ENCODE measurements at regions not wholly inside any gene's neighbourhood (a gene's known extent, or its start where the extent isn't known, plus 50 kb on each side); places are given as distances from the start of the nearest gene placed in this dataset.

DNA sequence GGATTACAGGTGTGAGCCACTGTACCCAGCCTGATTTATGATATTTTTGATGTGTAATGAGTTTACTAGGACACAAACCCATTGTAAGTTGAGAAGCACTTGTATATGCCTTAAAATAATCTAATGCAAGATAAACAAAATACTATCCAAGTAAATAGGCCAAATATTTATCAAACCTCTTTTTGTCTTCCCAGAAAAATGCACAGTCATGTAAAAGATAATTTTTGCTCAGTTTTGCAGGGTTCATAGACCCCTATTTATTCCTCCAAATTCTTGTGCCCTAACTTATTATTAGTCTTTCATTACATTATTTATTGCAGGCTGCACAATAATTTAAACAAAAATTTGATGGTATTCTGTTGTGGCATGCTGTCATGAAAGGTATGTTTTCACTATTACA, 1290.7 kb downstream of the STIM2 start:
- H3K36me3 Mint-ChIP-seq (ENCODE audit: low read depth) = no peaks in the 10 kb centered on the region
- DNase-seq (no peak), ATAC-seq (no peak)
- ChIA-PET CTCF (no interaction called here), POLR2A (no interaction called here)
- H3K9me3 Mint-ChIP-seq (ENCODE audit: insufficient read depth) = peaks cover 8% of the 10 kb centered on the region
- H3K27me3 Mint-ChIP-seq (ENCODE audit: low read depth) = no peaks in the 10 kb centered on the region
- no peak overlapping the region for H3K27ac Mint-ChIP-seq
- no peak overlapping the region for H3K4me3 Mint-ChIP-seq
- H3K4me1 Mint-ChIP-seq (ENCODE audit: low read depth) = no peaks in the 10 kb centered on the region

DNA sequence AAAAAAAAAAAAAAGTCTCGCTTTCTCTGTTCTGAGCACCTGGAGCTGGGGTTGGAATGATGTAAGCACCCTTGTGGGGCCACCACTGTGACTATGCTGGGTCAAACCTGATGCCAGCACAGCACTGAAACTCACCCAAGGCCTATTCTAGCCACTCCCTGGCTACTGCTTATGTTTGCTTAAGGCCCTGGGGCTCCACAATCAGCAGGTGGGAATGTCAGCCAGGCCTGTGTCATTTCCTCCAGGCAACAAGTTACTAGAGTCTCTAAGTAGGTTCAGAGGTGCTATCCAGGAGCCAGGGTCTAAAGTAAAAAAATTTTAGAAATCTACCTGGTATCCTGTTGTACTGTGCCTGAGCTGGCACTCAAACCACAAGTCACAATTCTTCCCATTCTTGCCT, 1306.8 kb downstream of the STIM2 start:
- Mint-ChIP-seq H3K27ac (no peak overlapping the region), H3K27me3 (ENCODE audit: low read depth) (no peaks in the 10 kb centered on the region), H3K9me3 (ENCODE audit: insufficient read depth) (peaks cover 17% of the 10 kb centered on the region), H3K4me1 (ENCODE audit: low read depth) (no peaks in the 10 kb centered on the region), H3K4me3 (no peak overlapping the region), H3K36me3 (ENCODE audit: low read depth) (no peaks in the 10 kb centered on the region)
- ATAC-seq = no peak
- CTCF ChIA-PET = no interaction called here
- POLR2A ChIA-PET = no interaction called here
- DNase-seq = no peak

DNA sequence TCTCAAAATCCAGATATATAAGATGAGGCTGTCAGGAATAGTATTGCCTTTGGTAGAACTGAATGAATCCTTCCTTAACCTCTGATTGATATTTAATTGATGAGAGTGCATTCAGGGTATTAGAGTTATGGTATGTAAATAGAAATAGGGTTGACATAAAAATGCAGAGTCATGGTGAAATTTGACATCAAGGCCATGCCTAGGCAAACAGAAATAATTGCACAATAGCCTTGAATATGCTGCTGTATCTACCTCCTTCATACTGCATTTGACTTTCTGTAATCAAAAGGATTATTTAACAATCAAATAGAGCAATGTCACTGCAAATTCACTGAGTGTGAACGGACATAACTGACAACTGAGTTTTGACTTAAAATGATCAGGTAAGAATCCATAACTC, 1316.3 kb downstream of the STIM2 start:
- H3K27ac Mint-ChIP-seq = no peak overlapping the region
- no peaks in the 10 kb centered on the region for H3K27me3 Mint-ChIP-seq (ENCODE audit: low read depth)
- H3K4me3 Mint-ChIP-seq = no peak overlapping the region
- no peak for ATAC-seq
- H3K4me1 Mint-ChIP-seq (ENCODE audit: low read depth) = no peaks in the 10 kb centered on the region
- no peaks in the 10 kb centered on the region for H3K36me3 Mint-ChIP-seq (ENCODE audit: low read depth)
- peaks cover 17% of the 10 kb centered on the region for H3K9me3 Mint-ChIP-seq (ENCODE audit: insufficient read depth)
- CTCF ChIA-PET = no interaction called here
- POLR2A ChIA-PET = no interaction called here
- DNase-seq = no peak

DNA sequence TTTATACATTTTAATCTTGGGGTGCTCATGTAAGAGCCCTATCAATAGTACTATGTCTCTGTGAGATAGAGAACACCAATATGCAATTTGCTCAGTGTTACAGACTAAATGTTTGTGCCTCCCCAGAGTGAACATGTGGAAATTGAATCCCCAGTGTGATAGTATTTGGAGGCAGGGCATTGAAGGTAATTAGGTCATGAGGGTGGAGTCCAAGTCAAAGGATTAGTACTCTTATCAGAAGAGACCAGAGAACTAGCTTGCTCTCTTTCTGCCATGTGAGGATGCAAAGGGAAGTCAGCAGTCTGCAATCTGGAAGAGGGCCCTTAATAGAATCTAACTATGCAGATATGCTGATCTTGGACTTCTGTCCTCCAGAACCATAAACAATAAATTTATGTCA, 1317.0 kb downstream of the STIM2 start:
- Mint-ChIP-seq H3K4me1 (ENCODE audit: low read depth) (no peaks in the 10 kb centered on the region), H3K4me3 (no peak overlapping the region), H3K27ac (no peak overlapping the region), H3K36me3 (ENCODE audit: low read depth) (no peaks in the 10 kb centered on the region), H3K27me3 (ENCODE audit: low read depth) (no peaks in the 10 kb centered on the region), H3K9me3 (ENCODE audit: insufficient read depth) (peaks cover 17% of the 10 kb centered on the region)
- ATAC-seq (no peak), DNase-seq (no peak)
- POLR2A ChIA-PET = no interaction called here
- CTCF ChIA-PET = no interaction called here

DNA sequence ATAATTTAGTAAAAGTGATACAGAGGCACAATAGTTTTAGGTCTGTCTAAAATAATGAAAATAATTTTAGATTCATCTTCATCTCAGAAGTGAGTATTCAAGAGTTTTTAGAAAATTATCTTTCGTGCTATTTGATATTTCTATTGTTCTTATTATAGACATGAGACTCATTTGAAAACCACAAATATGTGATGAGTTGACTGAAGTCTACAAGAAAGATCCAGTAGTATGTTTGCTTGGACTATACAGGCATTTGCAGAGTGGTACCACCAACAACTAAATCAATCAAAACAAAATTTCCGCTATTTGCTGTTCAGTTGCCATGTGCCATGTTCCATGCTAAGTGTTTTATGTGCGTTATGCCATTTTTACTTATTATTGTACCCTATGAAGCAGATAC, 1318.5 kb downstream of the STIM2 start:
- peaks cover 7% of the 10 kb centered on the region for H3K9me3 Mint-ChIP-seq (ENCODE audit: insufficient read depth)
- no peak overlapping the region for H3K4me3 Mint-ChIP-seq
- no peaks in the 10 kb centered on the region for H3K4me1 Mint-ChIP-seq (ENCODE audit: low read depth)
- DNase-seq = no peak
- POLR2A ChIA-PET = no interaction called here
- CTCF ChIA-PET = no interaction called here
- no peak for ATAC-seq
- H3K27ac Mint-ChIP-seq = no peak overlapping the region
- no peaks in the 10 kb centered on the region for H3K27me3 Mint-ChIP-seq (ENCODE audit: low read depth)
- H3K36me3 Mint-ChIP-seq (ENCODE audit: low read depth) = no peaks in the 10 kb centered on the region

DNA sequence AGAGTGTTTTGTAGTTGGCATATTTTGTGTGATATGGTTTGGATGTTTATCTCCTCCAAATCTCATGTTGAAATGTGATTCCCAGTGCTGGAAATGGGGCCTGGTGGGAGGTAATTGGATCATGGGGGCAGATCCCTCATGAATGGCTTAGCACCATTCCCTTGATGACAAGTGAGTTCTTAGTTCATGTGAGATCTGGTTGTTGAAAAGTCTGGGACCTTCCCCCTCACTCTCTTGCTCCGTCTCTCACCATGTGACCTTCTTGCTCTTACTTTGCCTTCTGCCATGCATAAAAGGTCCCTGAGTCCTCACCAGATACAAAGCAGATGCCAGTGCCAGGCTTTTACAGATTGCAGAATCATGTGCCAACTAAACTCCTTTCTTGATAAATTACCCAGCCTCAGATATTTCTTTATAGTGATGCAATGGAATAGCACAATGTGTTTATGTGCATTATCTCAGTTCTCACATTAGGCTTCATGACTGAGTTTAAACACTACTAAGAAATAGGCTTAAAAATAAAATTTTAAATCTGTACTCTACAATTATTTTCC, 1348.8 kb downstream of the STIM2 start:
- H3K27ac Mint-ChIP-seq = no peak overlapping the region

DNA sequence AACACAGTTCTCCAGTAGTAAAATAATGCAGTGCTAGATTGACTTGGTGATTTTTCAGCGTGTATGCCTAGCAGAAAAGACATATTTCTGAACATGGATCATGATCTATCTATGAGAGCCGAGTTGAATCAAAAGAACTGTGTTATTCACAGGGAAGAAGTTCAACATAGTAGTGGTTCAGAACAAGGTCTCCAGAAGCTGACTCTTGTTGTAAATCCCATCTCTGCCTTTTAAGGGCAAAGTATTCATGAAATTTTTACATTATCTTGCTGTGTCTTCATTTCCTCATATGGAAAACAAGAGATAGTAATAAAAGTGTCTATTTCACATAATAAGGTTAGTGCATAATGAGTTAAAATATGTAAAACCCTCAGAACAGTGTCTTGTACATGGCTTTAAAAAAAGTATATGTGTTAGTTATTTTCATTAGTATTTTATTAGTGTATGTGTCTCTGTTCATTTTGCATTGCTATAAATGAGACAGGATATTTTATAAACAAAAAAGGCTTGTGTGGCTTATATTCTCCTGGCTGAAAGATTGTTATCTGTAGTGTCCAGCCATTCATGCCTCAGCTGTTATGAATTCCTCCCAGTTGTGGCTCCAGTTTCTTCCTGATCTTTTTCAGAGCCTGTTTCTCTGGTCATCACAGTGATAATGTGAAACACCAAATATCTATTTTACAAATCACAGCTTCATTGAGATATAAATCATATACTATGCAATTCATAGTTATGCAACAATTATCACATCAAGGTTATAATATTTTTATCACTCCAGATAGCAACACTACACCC, 1351.2 kb downstream of the STIM2 start:
- Mint-ChIP-seq H3K27ac (no peak overlapping the region), H3K4me3 (no peak overlapping the region), H3K36me3 (ENCODE audit: low read depth) (no peaks in the 10 kb centered on the region), H3K27me3 (ENCODE audit: low read depth) (no peaks in the 10 kb centered on the region), H3K9me3 (ENCODE audit: insufficient read depth) (peaks cover 11% of the 10 kb centered on the region), H3K4me1 (ENCODE audit: low read depth) (no peaks in the 10 kb centered on the region)
- CTCF ChIA-PET = no interaction called here
- ATAC-seq (no peak), DNase-seq (no peak)
- POLR2A ChIA-PET = no interaction called here

More for the DNA sequence above, 1348.8 kb downstream of the STIM2 start:
- Mint-ChIP-seq H3K27me3 (ENCODE audit: low read depth) (no peaks in the 10 kb centered on the region), H3K9me3 (ENCODE audit: insufficient read depth) (peaks cover 15% of the 10 kb centered on the region), H3K36me3 (ENCODE audit: low read depth) (no peaks in the 10 kb centered on the region), H3K4me3 (no peak overlapping the region), H3K4me1 (ENCODE audit: low read depth) (no peaks in the 10 kb centered on the region)
- no peak for DNase-seq
- ChIA-PET POLR2A (no interaction called here), CTCF (no interaction called here)
- ATAC-seq = no peak

DNA sequence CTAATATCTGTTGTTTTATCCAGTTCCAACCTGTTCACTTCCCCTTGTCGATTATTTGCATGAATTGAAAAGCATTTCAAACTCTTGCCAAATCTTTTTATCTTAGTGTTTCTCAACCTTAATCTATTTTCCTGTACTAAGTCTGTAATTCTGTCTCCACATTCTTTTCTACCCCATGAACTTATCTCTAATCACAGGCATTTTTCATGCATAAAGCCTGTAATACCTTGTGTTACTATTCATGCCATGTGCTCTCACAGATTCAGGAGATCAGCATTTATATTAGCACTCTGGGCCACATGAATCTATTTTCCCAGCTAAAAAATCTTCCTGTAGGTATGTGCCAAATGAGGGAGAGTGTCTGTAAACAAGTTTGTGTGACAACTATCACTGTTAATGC, 1360.9 kb downstream of the STIM2 start:
- ChIA-PET CTCF (no interaction called here), POLR2A (no interaction called here)
- DNase-seq (no peak), ATAC-seq (no peak)
- peaks cover 8% of the 10 kb centered on the region for H3K9me3 Mint-ChIP-seq (ENCODE audit: insufficient read depth)
- no peak overlapping the region for H3K4me3 Mint-ChIP-seq
- H3K27ac Mint-ChIP-seq = no peak overlapping the region
- H3K27me3 Mint-ChIP-seq (ENCODE audit: low read depth) = no peaks in the 10 kb centered on the region
- H3K4me1 Mint-ChIP-seq (ENCODE audit: low read depth) = no peaks in the 10 kb centered on the region
- no peaks in the 10 kb centered on the region for H3K36me3 Mint-ChIP-seq (ENCODE audit: low read depth)

DNA sequence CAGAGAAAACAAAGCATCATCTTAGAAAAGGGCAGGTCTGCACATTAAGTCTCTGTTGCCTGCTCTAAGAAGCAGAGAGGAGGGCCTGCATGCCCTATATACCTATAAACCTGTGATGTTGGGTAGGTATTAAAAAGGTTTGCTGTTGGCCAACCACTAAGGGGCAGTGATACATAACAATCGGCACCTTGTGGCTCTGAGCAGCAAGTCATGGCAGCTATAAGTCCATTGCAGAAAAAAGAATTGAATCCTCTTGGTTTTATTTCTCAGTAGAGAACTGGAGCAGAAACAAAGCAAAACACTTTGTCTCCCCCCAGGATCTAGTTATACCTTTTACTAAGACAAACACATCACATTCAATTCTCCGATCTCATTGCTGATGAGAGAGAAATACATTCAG, 1364.4 kb downstream of the STIM2 start:
- DNase-seq = no peak
- H3K4me1 Mint-ChIP-seq (ENCODE audit: low read depth) = no peaks in the 10 kb centered on the region
- CTCF ChIA-PET = no interaction called here
- no peak overlapping the region for H3K27ac Mint-ChIP-seq
- no peaks in the 10 kb centered on the region for H3K27me3 Mint-ChIP-seq (ENCODE audit: low read depth)
- no peaks in the 10 kb centered on the region for H3K36me3 Mint-ChIP-seq (ENCODE audit: low read depth)
- no peak for ATAC-seq
- peaks cover 4% of the 10 kb centered on the region for H3K9me3 Mint-ChIP-seq (ENCODE audit: insufficient read depth)
- H3K4me3 Mint-ChIP-seq = no peak overlapping the region
- POLR2A ChIA-PET = no interaction called here

DNA sequence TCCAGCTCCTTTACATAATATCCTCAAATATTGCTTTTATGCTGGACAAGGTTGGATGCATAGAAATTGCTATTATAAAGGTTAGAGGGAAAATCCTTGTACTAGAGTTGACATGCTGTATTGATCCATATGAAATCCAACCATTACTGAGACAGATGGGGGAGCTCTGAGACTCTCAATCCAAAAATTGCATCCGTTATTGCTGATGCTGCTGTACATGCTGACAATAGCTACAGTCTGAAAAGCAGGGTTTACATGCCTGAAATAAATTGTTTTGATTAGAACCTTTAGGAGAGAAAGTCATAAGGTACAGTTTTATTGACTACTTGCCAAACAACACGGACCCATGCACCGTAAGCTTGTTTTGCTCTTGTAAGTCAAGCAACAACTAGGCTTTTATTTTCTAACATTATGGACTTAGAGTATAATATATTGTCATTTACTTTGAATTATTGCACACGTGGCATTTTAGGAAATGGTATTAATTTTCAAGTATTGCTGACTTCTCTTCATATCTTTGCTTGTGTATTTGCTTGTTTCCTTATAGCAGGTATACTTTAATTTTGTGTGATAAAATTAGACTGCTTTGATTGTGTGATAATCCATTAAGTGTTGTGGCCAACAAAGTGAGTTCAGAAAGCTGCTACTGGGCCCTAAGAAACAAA, 1365.2 kb downstream of the STIM2 start:
- no peak for DNase-seq

DNA sequence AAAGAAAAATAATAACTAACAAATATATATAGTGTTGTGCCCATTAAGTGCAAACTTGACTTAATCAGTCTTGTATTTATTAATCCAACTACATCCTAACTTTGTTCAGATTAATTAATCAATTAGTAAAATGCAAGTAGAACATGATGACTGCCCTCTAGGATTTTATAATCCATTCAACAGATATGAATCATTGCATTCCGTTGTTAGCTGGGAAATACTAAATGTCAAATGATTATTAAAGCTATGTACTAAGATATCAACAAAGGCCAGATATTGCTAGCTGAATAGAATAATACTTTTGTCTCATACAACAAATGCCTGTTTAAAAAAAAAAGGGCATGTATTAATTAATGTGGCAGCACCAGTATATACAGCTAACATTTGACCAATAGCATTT, 1366.3 kb downstream of the STIM2 start:
- no peaks in the 10 kb centered on the region for H3K4me1 Mint-ChIP-seq (ENCODE audit: low read depth)
- ATAC-seq = no peak
- no peaks in the 10 kb centered on the region for H3K36me3 Mint-ChIP-seq (ENCODE audit: low read depth)
- POLR2A ChIA-PET = no interaction called here
- no peak overlapping the region for H3K27ac Mint-ChIP-seq
- CTCF ChIA-PET = no interaction called here
- DNase-seq = no peak
- H3K27me3 Mint-ChIP-seq (ENCODE audit: low read depth) = no peaks in the 10 kb centered on the region
- H3K4me3 Mint-ChIP-seq = no peak overlapping the region
- no peaks in the 10 kb centered on the region for H3K9me3 Mint-ChIP-seq (ENCODE audit: insufficient read depth)

More for the DNA sequence above, 1365.2 kb downstream of the STIM2 start:
- Mint-ChIP-seq H3K4me3 (no peak overlapping the region), H3K4me1 (ENCODE audit: low read depth) (no peaks in the 10 kb centered on the region), H3K27ac (no peak overlapping the region), H3K9me3 (ENCODE audit: insufficient read depth) (peaks cover 4% of the 10 kb centered on the region), H3K36me3 (ENCODE audit: low read depth) (no peaks in the 10 kb centered on the region), H3K27me3 (ENCODE audit: low read depth) (no peaks in the 10 kb centered on the region)
- POLR2A ChIA-PET = no interaction called here
- ATAC-seq = no peak
- CTCF ChIA-PET = no interaction called here

DNA sequence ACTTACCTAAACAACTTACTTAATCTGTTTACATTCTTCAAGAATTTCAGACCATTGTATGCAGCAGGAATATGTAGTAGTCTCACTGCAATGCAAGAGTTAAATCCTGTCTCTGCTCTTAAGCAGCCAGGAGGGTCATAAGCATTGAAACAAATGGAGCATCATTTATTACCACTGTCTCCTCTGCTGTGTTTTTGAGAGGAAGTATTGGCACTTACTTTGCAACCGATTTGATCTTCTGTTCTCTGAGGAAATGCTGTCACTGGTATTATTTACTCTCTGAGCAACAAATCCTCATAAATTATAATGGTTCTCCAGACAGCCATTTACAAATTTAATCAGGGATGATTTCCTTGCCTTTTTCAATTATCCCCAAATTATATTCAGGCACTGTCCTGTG, 1367.1 kb downstream of the STIM2 start:
- no peaks in the 10 kb centered on the region for H3K36me3 Mint-ChIP-seq (ENCODE audit: low read depth)
- H3K27me3 Mint-ChIP-seq (ENCODE audit: low read depth) = no peaks in the 10 kb centered on the region
- ChIA-PET POLR2A (no interaction called here), CTCF (no interaction called here)
- H3K27ac Mint-ChIP-seq = no peak overlapping the region
- H3K4me3 Mint-ChIP-seq = no peak overlapping the region
- H3K4me1 Mint-ChIP-seq (ENCODE audit: low read depth) = no peaks in the 10 kb centered on the region
- ATAC-seq (no peak), DNase-seq (no peak)
- H3K9me3 Mint-ChIP-seq (ENCODE audit: insufficient read depth) = no peaks in the 10 kb centered on the region

All from activated CD8-positive, alpha-beta T cell treated with anti-CD3 and anti-CD28 coated beads, Interleukin-2, amount 10 ng/mL, durations not matched to agents 7 days and 5 days (primary cell).